ENCODE measurements at regions not wholly inside any gene's neighbourhood (a gene's known extent, or its start where the extent isn't known, plus 50 kb on each side); places are given as distances from the start of the nearest gene placed in this dataset.
"Not testable (repeated sequence)": the region's sequence is repeated elsewhere in the genome, so short reads cannot be mapped to it uniquely, and the experiment has no call there.

DNA sequence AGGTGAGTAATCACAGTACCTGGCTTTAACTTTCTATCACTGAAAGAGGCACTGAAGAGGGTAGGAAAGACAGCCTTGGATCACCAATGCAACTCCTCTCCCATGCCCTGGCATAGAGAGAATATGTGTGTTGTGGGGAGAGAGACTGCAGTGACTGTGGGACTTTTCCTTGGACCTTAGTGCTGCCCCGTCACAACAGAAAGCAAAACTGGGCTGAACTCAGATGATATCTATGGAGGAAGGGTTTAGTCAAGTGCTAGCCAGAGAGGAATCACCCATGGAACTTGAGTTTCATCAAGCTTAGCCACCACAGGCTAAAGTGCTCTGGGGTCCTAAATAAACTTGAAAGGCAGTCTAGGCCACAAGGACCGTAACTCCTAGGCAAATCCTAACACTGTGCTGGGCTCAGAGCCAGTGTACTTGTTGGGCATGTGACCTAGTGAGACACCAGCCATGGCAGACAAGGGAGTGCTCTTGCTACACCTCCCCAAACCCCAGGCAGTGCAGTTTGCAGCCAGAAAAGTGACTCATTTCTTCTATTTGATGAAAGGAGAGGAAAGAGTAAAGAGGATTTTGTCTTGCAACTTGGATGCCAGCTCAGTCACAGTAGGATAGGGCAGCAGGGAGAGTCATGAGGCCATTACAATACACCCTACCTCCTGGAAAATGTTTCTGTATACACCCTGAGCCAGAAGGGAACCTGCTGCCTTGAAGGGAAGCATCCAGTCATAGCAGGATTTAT lies 105.8 kb upstream of the SPOPL start:
- no peak for DNase-seq

DNA sequence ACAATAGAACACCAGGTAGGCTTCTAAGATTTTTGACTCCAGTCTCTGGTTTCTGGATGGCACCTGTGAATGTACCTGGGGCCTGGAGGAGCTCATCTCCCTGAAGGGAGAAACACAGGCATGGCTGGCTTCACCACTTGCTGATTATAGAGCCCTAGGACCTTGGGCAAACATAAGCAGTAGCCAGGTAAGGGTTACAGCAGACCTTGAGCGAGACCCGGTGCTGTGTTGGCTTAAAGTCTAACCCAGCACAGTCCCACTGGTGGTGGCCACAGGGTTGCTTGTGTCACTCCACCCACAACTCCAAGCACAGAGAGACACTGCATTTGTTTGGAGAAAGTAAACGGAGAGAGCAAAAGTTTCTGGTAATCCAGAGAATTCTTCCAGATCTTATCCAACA lies 104.7 kb upstream of the SPOPL start:
- DNase-seq = no peak

DNA sequence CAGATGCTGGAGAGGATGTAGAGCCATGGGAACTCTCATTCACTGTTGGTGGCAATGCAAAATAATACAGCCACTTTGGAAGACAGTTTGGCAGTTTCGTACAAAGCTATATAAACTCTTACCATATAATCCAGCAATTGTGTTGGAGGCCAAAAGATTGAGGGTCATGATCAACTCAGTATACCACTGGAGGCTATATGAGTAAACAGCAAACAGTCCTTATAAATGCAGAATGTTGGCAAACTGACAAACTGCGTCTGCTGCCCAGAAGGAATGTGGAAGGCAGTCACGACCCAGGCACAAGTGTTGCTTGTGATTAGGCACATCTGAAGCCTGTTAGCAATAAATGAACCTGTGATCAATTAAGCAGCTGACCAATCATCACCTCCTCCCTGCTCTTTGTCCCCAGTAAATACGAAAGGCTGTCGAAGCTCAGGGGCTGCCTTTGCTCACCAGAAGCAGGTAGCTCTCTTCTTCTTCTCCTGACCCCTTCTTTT lies 98.1 kb upstream of the SPOPL start:
- DNase-seq = no peak

- DNase-seq = no peak
These were observed 87.6 kb upstream of the SPOPL start for GRCh38 chr2:138414014-138414413.

- DNase-seq = no peak
These were observed 85.6 kb upstream of the SPOPL start for GRCh38 chr2:138415985-138416384.

DNA sequence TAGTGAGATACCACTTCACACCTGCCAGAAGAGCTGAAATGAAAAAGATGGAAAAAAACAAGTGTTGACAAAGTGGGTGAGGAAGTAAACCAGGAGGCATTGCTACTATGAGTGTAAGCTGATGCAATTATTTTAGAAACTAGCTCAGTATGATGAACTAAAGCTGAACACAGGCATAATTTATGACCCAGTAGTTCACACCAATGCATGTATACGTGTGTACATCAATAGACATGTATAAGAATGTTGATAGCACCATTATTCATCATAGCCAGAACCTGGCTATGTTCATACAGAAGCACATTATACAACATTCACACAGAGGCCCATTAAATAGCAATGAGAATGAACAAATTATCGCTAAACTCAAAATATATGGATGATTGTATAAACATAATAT lies 83.1 kb upstream of the SPOPL start:
- no peak for DNase-seq

DNA sequence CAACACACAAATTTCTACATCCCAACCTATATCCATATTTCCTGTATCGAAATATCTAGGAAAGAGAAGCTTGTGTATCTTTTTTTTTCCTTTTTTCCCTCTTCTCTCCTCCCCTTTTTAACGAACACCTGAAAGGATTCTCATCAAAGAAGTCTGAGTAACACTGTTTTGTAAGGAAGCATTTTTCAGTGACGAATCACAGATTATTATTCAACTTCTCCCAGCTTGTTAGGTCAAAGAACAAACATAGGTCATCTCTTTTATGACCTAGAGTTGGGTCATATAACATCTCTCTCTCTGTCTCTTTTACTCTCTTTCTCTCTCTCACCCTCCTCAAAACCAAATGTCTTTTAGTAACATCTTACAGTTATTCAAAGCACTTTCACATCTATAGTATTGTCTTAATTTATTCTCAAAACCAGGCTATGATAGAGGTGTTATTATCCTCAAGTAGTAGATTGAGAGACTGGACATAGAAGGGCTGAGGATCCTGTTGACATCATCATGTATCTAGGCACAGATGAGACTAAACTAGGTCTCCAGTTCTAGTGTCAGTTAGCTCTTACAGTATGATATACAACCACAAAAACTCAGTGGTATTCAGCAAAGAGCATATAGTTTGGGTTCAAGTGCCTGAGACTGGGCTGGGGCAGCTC lies 80.1 kb upstream of the SPOPL start:
- no peak for DNase-seq

DNA sequence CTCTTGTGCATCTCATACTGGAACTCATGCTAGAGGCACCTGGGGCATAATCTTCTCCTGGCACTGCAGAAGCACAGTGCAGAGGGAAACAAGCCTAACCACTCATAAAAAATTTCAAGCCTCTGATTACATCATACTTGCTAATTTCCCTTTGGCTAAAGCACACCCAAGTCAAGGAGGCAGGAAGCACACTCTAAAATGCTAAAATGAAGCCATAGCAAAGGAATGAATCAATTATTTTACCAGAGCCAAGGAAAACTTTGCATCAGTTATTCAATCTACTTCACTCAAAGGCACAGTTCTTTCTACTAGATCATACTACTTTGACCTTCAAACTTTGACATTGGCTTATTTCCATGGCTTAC lies 79.6 kb upstream of the SPOPL start:
- DNase-seq = no peak

GRCh38 chr2:138423198-138423597 lies 78.4 kb upstream of the SPOPL start:
- no peak for DNase-seq

- DNase-seq = no peak
These were observed 77.8 kb upstream of the SPOPL start for GRCh38 chr2:138423745-138424144.

GRCh38 chr2:138424436-138425140 lies 77.0 kb upstream of the SPOPL start:
- DNase-seq = no peak

DNA sequence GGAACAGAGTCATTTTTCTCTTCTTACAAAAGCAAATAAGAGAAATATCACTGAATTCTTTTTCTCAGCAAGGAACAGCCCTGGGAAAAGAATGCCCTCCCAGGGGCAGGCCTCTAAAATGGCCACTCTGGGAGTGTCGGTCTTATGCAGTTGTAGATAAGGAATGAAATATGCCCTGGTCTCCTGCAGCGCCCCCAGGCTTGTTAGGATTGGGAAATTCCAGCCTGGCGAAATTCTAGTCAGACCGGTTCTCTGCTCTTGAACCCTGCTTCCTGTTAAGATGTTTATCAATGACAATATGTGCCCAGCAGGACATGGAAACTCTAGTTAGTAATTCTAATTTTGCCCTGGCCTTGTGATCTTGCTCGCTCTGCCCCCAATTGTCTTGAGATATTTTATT lies 75.5 kb upstream of the SPOPL start:
- not testable (repeated sequence) for DNase-seq

DNA sequence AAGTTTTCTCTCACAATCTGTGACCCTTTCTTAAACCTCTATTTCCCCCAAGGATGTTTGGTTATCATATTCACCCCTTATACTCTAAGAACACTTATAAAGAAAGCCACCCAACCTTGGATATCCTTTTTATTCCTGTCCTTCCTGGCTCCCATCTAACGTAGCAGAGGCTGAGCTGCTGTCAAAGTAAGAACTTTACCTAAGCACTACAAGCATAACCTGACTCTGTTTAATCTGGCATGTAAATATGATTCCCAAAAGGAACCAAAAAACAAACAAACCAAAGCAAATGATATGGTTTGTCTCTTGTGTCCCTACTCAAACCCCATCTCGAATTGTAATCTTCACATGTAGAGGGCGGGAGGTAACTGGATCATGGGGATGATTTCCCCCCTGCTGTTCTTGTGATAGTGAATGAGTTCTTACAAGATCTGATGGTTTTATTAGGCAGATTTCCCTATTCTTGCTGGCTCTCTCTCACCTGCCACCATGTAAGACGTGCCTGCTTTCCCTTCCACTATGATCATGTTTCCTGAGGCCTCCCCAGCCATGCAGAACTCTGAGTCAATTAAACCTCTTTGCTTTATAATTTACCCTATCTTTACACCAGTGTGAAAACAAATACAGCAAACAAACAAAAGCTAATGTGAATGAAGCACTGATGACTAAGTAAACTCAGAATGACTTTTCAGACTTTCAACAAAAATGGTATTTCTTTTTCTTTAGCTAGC lies 72.7 kb upstream of the SPOPL start:
- no peak for DNase-seq

- DNase-seq = no peak
These were observed 71.4 kb upstream of the SPOPL start for GRCh38 chr2:138430181-138430580.

GRCh38 chr2:138432971-138433370 lies 68.6 kb upstream of the SPOPL start:
- DNase-seq = no peak

DNA sequence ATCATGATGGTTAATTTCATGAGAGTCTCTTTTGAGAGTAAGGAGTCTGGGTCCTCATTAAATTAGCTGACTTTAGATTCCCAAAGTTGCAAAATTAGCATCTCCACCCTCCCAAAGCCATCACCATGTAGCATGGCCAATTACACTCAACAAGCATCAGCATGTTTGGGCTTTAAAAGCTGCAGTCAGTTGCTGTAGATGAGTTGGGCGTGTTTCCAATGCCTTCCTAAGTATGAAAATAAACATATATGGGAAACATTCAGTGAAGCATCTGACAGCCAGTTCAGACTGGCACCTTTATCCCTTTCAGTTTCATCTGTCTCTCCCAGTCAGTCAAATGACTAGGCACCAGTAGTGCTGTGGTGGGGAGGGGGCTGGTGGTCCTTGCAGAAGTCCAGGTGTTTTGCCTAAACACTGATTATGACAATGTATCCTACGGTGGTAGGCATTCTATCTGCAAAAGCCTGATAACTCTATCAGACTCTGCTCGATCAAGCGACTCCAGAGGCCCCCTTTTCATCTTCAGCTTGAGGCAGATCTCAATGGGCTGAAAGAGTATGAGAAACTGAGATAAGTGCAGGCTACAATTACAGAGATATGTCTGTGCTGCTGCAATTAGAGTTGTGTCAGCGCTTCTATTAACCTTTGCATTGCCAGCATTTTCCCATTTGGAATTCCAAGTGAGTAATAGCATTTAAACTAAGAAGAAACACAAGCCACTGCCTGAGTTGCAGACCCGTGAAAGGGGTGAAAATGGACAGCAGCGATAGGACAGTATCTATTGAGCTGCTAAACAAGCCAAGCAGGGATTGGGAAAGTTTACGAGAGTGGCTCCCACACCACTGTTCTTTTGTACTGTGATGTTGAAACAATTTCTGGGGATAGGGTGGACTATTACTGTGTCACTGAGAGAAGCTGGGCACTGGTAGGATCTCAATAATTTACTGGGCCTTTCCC lies 67.3 kb upstream of the SPOPL start:
- DNase-seq = peak; percentile 98

GRCh38 chr2:138435701-138436100 lies 65.9 kb upstream of the SPOPL start:
- no peak for DNase-seq

- DNase-seq = no peak
These were observed 61.8 kb upstream of the SPOPL start for GRCh38 chr2:138439733-138440132.

DNA sequence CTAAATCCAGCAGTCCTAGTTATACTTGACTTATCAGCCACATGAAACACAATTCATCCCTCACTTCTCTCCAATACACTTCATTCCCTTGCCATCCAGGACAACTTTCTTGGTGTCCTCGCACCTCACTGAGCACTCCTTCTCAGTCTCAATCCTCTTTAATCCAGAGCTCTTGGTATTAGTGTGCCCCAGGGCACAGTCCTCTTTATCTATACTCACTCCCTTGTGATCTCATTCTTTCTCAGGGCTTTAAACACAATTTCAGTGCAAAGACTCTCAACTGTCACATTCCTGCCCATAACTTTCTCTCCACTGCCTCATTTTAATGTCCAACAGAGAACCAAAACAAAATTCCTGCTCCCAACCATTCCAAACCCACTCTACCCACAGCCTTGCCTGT lies 60.8 kb upstream of the SPOPL start:
- DNase-seq = no peak

DNA sequence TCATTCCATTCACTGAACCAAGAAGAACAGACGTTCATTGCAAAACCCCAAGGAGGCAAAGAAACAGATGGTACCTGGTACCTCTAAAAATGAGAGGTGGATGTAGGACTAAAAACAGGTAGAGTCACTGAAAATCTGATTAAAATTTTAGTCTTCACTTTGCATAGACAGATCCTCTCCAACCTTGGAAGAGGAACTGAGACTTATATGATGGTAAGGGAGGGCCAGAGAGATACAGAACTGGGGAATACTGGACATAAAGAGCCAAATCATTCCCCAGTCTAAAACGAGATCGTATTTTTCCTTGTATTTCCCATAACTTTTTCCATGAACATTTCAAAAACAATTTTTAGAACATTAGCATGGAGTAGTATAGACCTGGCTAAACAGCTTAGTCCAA lies 59.7 kb upstream of the SPOPL start:
- DNase-seq = no peak

GRCh38 chr2:138444411-138444810 lies 57.2 kb upstream of the SPOPL start:
- DNase-seq = peak; percentile 88

DNA sequence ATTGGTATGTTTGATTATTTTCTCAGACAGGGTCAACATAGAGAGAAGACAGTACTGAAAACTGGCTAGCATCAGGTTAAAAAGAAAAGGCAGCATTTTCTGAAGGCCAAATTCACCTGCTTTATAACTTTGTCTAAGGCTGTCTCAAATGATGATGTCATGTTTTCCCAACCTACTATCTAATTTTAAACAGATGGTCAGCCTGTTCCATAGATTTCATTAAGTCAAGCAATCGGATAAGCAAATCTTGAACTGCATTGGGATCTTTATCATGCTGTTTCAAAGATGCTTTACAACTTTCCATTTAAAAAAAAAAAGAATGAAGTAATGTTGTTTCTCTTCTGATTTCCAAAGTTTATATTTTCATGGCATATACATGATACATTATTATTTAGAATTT lies 56.3 kb upstream of the SPOPL start:
- peak; percentile 15 for DNase-seq

Measured in NCI-H1694 treated with DMSO at 0.1 percent for 48 hours (cell line).